IMR-90 (cell line): ENCODE measurements at regions not wholly inside any gene's neighbourhood (a gene's known extent, or its start where the extent isn't known, plus 50 kb on each side); places are given as distances from the start of the nearest gene placed in this dataset.

Source experiments
- ATAC-seq: fragments of 200-7000 bp; cut with Tn5 transposase; 2 replicates; pipeline ENCODE4 v1.9.1; 2020; ENCODE audit warnings: low read depth, mild to moderate bottlenecking, moderate library complexity
- BruUV-seq: library from RNA; stranded (reverse); fragments of 400-500 nt; replicated peaks from 2 replicates; lab custom pipeline; 2021; lab: Mats Ljungman, UMichigan
- CTCF ChIA-PET: fragments of 300-600 bp; formaldehyde crosslinking; extraction: SDS; loops from one replicate; lab custom pipeline; 2021; ENCODE audit warnings: antibody characterized with exemption; lab: Yijun Ruan, JAX
- POLR2A ChIA-PET: fragments of 300-600 bp; sonication (Branson Sonifier 250); formaldehyde crosslinking; loops from one replicate; lab custom pipeline; 2022; ENCODE audit warnings: antibody characterized with exemption; ENCODE audit not compliant: unreplicated experiment; lab: Charles Lee
- DNase-seq: peaks from one replicate; pipeline ENCODE4 v3.0.0; 2013
- H2AFZ ChIP-seq: replicated peaks from 2 replicates; pipeline ENCODE3; 2013; ENCODE audit warnings: low read length, mild to moderate bottlenecking; ENCODE audit not compliant: poor library complexity
- H2AK5ac ChIP-seq: 2 replicates; pipeline ENCODE4 v1.6.1; 2013; ENCODE audit warnings: low read depth, low read length, inconsistent platforms
- H2AK9ac ChIP-seq: replicated peaks from 2 replicates; pipeline ENCODE3; 2013; ENCODE audit warnings: mild to moderate bottlenecking, low read depth, low read length, moderate library complexity; ENCODE audit not compliant: poor library complexity
- H2BK120ac ChIP-seq: 2 replicates; pipeline ENCODE4 v1.6.1; 2013; ENCODE audit warnings: low read depth, low read length, inconsistent platforms
- H2BK15ac ChIP-seq: 3 replicates; pipeline ENCODE4 v1.6.1; 2013; ENCODE audit warnings: low read depth, low read length, inconsistent platforms
- H2BK20ac ChIP-seq: 2 replicates; pipeline ENCODE4 v1.6.1; 2013; ENCODE audit warnings: low read depth, mild to moderate bottlenecking, inconsistent platforms, low read length, moderate library complexity
- H2BK5ac ChIP-seq: 2 replicates; pipeline ENCODE4 v1.6.1; 2013; ENCODE audit warnings: mild to moderate bottlenecking, low read depth, low read length, inconsistent platforms; ENCODE audit not compliant: poor library complexity, severe bottlenecking
- H3K14ac ChIP-seq: replicated peaks from 2 replicates; pipeline ENCODE4 v1.6.1; 2013; ENCODE audit warnings: low read depth, low read length, inconsistent platforms
- H3K18ac ChIP-seq: 2 replicates; pipeline ENCODE4 v1.6.1; 2013; ENCODE audit warnings: low read depth, low read length, control low read depth
- H3K23ac ChIP-seq: 2 replicates; pipeline ENCODE4 v1.6.1; 2013; ENCODE audit warnings: low read depth, low read length, inconsistent platforms
- H3K27ac ChIP-seq: 2 replicates; pipeline ENCODE4 v1.5.1; 2013; ENCODE audit warnings: mild to moderate bottlenecking, control low read depth, low read length; ENCODE audit not compliant: insufficient read depth
- H3K27me3 ChIP-seq: 2 replicates; pipeline ENCODE4 v1.6.1; 2013; ENCODE audit warnings: low read length; ENCODE audit not compliant: control insufficient read depth, insufficient read depth
- H3K36me3 ChIP-seq: 2 replicates; pipeline ENCODE4 v1.6.1; 2013; ENCODE audit warnings: low read length, mixed read lengths; ENCODE audit not compliant: control insufficient read depth, insufficient read depth
- H3K4ac ChIP-seq: 2 replicates; pipeline ENCODE4 v1.6.1; 2013; ENCODE audit warnings: low read depth, low read length, inconsistent platforms
- H3K4me1 ChIP-seq: 2 replicates; pipeline ENCODE4 v1.6.1; 2013; ENCODE audit warnings: low read length, mixed read lengths; ENCODE audit not compliant: control insufficient read depth, insufficient read depth
- H3K4me2 ChIP-seq: 2 replicates; pipeline ENCODE4 v1.6.1; 2013; ENCODE audit warnings: low read depth, mild to moderate bottlenecking, control low read depth, low read length, moderate library complexity
- H3K4me3 ChIP-seq: 2 replicates; pipeline ENCODE4 v1.5.1; 2013; ENCODE audit warnings: low read depth, mild to moderate bottlenecking, control low read depth, low read length, moderate library complexity; ENCODE audit not compliant: insufficient read depth
- H3K56ac ChIP-seq: 2 replicates; pipeline ENCODE4 v1.6.1; 2013; ENCODE audit warnings: low read length, inconsistent platforms; ENCODE audit not compliant: insufficient read depth; ENCODE audit errors: extremely low read depth
- H3K79me1 ChIP-seq, 2 experiments: 2 replicates each; pipeline ENCODE4 v1.6.1; 2013; ENCODE audit warnings: low read length in 2 of 2, inconsistent platforms in 1 of 2, low read depth in 1 of 2
- H3K9ac ChIP-seq: 2 replicates; pipeline ENCODE4 v1.6.1; 2013; ENCODE audit warnings: low read depth, low read length, control low read depth
- H3K9me1 ChIP-seq: 2 replicates; pipeline ENCODE4 v1.6.1; 2013; ENCODE audit warnings: low read length, inconsistent platforms; ENCODE audit not compliant: insufficient read depth
- H3K9me3 ChIP-seq: 2 replicates; pipeline ENCODE4 v1.6.1; 2013; ENCODE audit warnings: low read length; ENCODE audit not compliant: control insufficient read depth, insufficient read depth
- H4K20me1 ChIP-seq: 2 replicates; pipeline ENCODE4 v1.6.1; 2013; ENCODE audit warnings: low read length, inconsistent platforms; ENCODE audit not compliant: insufficient read depth
- H4K5ac ChIP-seq: 2 replicates; pipeline ENCODE4 v1.6.1; 2013; ENCODE audit warnings: mild to moderate bottlenecking, low read depth, low read length, control low read depth
- H4K8ac ChIP-seq, 2 experiments: 2 replicates each; pipeline ENCODE4 v1.6.1; 2013; ENCODE audit warnings: low read depth in 2 of 2, low read length in 2 of 2, control low read depth in 1 of 2, inconsistent platforms in 1 of 2
- H4K91ac ChIP-seq: 2 replicates; pipeline ENCODE4 v1.6.1; 2013; ENCODE audit warnings: low read depth, low read length, inconsistent platforms; ENCODE audit not compliant: insufficient read depth
- CHD1 ChIP-seq: IDR thresholded peaks from 2 replicates; pipeline ENCODE4 v1.6.1; 2012; ENCODE audit warnings: low read depth, low read length, improper control_type of control experiment
- MAFK ChIP-seq: IDR thresholded peaks from 2 replicates; pipeline ENCODE4 v1.6.1; 2012; ENCODE audit warnings: low read depth, low read length, improper control_type of control experiment
- MAZ ChIP-seq: IDR thresholded peaks from 2 replicates; pipeline ENCODE4 v1.6.1; 2012; ENCODE audit warnings: low read depth, mild to moderate bottlenecking, low read length, improper control_type of control experiment, moderate library complexity, borderline replicate concordance
- POLR2A ChIP-seq: IDR thresholded peaks from 2 replicates; pipeline ENCODE4 v1.6.1; 2012; ENCODE audit warnings: mild to moderate bottlenecking, low read depth, low read length
- RCOR1 ChIP-seq: IDR thresholded peaks from 2 replicates; pipeline ENCODE4 v1.6.1; 2012; ENCODE audit warnings: mild to moderate bottlenecking, low read length, improper control_type of control experiment; ENCODE audit not compliant: insufficient replicate concordance
- SMC3 ChIP-seq: fragments of 150-350 bp; IDR thresholded peaks from 2 replicates; pipeline ENCODE4 v1.6.1; 2016; ENCODE audit warnings: low read depth, mild to moderate bottlenecking, antibody characterized with exemption, low read length, moderate library complexity
- dilution Hi-C: fragments of 300-500 bp; cut with HindIII; formaldehyde crosslinking; loops from one replicate; pipeline ENCODE4 v1.14.3; 2018; ENCODE audit warnings: low sequenced_read_pairs; ENCODE audit not compliant: unreplicated experiment
- in situ Hi-C: fragments of 300-500 bp; cut with MboI; formaldehyde crosslinking; loops from 3 replicates; pipeline ENCODE4 v1.14.3; 2019; ENCODE audit warnings: low sequenced_read_pairs, inconsistent platforms, mixed read lengths
- intact Hi-C: fragments of 100-400 bp; cut with micrococcal nuclease; formaldehyde crosslinking; loops from 2 replicates; pipeline ENCODE4 v1.10.0; 2022
- TF ChIP-seq, protein P1 (sequence below): fragments of 150-350 bp; IDR thresholded peaks from 2 replicates; pipeline ENCODE4 v1.6.1; 2017; ENCODE audit warnings: mild to moderate bottlenecking, antibody characterized with exemption, low read length, low read depth
- TF ChIP-seq, protein P2 (sequence below): fragments of 150-350 bp; IDR thresholded peaks from 2 replicates; pipeline ENCODE4 v1.6.1; 2016; ENCODE audit warnings: low read depth, mild to moderate bottlenecking, low read length, moderate library complexity, borderline replicate concordance

- H2AK9ac ChIP-seq, result no peak overlapping the region
- no peak overlapping the region for H4K91ac ChIP-seq
- DNase-seq, result no peak
- H3K4ac ChIP-seq, result no peak overlapping the region
- no peaks in the 10 kb centered on the region for H3K9me1 ChIP-seq
- H2BK5ac ChIP-seq, result no peak overlapping the region
- no peak overlapping the region for H2AFZ ChIP-seq
- H4K8ac ChIP-seq, result no peak overlapping the region
- no peaks in the 10 kb centered on the region for H3K36me3 ChIP-seq
- H3K9ac ChIP-seq, result no peak overlapping the region
- H3K18ac ChIP-seq, result no peak overlapping the region
- intact Hi-C loops (no loop called here), dilution Hi-C loops (no loop called here), in situ Hi-C loops (loop anchor here (25.0 kb wide), 2 partner anchors 779 to 1279 kb away; no protein-coding TSS in a partner anchor)
- no peaks in the 10 kb centered on the region for H3K9me3 ChIP-seq
- no TSS peak for BruUV-seq
- H4K5ac ChIP-seq, result no peak overlapping the region
- no peak overlapping the region for H2BK20ac ChIP-seq
- no peak overlapping the region for H2BK15ac ChIP-seq
- H3K27ac ChIP-seq, result no peak overlapping the region
- POLR2A ChIA-PET, result no interaction called here
- no peaks in the 10 kb centered on the region for H3K79me1 ChIP-seq
- no peak overlapping the region for H3K4me2 ChIP-seq
- H2BK120ac ChIP-seq, result no peak overlapping the region
- H3K56ac ChIP-seq, result no peak overlapping the region
- H3K4me1 ChIP-seq, result no peaks in the 10 kb centered on the region
- no peak for ATAC-seq
- no peak overlapping the region for H3K23ac ChIP-seq
- TF ChIP-seq POLR2A, result no peak
- TF ChIP-seq, protein P1, sequence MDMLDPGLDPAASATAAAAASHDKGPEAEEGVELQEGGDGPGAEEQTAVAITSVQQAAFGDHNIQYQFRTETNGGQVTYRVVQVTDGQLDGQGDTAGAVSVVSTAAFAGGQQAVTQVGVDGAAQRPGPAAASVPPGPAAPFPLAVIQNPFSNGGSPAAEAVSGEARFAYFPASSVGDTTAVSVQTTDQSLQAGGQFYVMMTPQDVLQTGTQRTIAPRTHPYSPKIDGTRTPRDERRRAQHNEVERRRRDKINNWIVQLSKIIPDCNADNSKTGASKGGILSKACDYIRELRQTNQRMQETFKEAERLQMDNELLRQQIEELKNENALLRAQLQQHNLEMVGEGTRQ, result no peak
- no peak for TF ChIP-seq RCOR1
- no peak for TF ChIP-seq CHD1
- no peak for TF ChIP-seq SMC3
- TF ChIP-seq MAZ, result no peak
- TF ChIP-seq, protein P2, sequence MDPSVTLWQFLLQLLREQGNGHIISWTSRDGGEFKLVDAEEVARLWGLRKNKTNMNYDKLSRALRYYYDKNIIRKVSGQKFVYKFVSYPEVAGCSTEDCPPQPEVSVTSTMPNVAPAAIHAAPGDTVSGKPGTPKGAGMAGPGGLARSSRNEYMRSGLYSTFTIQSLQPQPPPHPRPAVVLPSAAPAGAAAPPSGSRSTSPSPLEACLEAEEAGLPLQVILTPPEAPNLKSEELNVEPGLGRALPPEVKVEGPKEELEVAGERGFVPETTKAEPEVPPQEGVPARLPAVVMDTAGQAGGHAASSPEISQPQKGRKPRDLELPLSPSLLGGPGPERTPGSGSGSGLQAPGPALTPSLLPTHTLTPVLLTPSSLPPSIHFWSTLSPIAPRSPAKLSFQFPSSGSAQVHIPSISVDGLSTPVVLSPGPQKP, result no peak
- TF ChIP-seq MAFK, result no peak
- no peak overlapping the region for H3K4me3 ChIP-seq
- no peak overlapping the region for H3K14ac ChIP-seq
- CTCF ChIA-PET, result no interaction called here
- peaks cover 3% of the 10 kb centered on the region for H3K27me3 ChIP-seq
- no peaks in the 10 kb centered on the region for H4K20me1 ChIP-seq
- H2AK5ac ChIP-seq, result no peak overlapping the region
Observed at GRCh38 chr3:73883497-73883896, 258.8 kb upstream of the PDZRN3 start.
